Endothelial cell of umbilical vein (primary cell): ENCODE measurements at regions not wholly inside any gene's neighbourhood (a gene's known extent, or its start where the extent isn't known, plus 50 kb on each side); places are given as distances from the start of the nearest gene placed in this dataset.

Experiments used
- BruUV-seq: library from RNA; stranded (reverse); fragments of 400-500 nt; replicated peaks from 2 replicates; lab custom pipeline; 2021; lab: Mats Ljungman, UMichigan
- CTCF ChIA-PET: fragments of 300-600, 350-600 bp; sonication (Branson Sonifier 250); formaldehyde crosslinking; loops from one replicate; lab custom pipeline; 2021; ENCODE audit warnings: antibody characterized with exemption, inconsistent platforms; lab: Charles Lee
- POLR2A ChIA-PET: fragments of 300-600, 350-600 bp; sonication (Branson Sonifier 250); formaldehyde crosslinking; loops from one replicate; lab custom pipeline; 2021; ENCODE audit warnings: antibody characterized with exemption, inconsistent platforms; lab: Charles Lee
- DNase-seq: peaks from one replicate; pipeline ENCODE4 v3.0.0-alpha.2; 2011; ENCODE audit warnings: low read depth, low spot score
- FAIRE-seq: peaks from 2 replicates; lab custom pipeline; 2011; peaks lifted over from hg19 to GRCh38; lab: Jason Lieb, UNC
- H2AFZ ChIP-seq: 2 replicates; pipeline ENCODE4 v1.6.0; 2012; ENCODE audit warnings: low read depth, low read length, control low read depth, inconsistent platforms
- H3K27ac ChIP-seq: 2 replicates; pipeline ENCODE4 v1.5.1; 2011; ENCODE audit warnings: low read depth, mild to moderate bottlenecking, control low read depth, low read length, moderate library complexity; ENCODE audit not compliant: insufficient read depth
- H3K27me3 ChIP-seq, 2 experiments: 2 replicates each; pipeline versions ENCODE4 v1.6.0 to v1.6.1; 2011; ENCODE audit warnings: low read length in 2 of 2, mixed read lengths in 1 of 2; ENCODE audit not compliant: control insufficient read depth in 2 of 2, insufficient read depth in 2 of 2
- H3K36me3 ChIP-seq, 2 experiments: 2 replicates in 1 of 2; 3 replicates in 1 of 2; pipeline ENCODE4 v1.5.1; 2011; ENCODE audit warnings: low read length in 2 of 2, mild to moderate bottlenecking in 1 of 2, moderate library complexity in 1 of 2; ENCODE audit not compliant: control insufficient read depth in 2 of 2, insufficient read depth in 2 of 2; ENCODE audit errors: extremely low read depth in 1 of 2
- H3K4me1 ChIP-seq: 3 replicates; pipeline ENCODE4 v1.5.1; 2011; ENCODE audit warnings: mild to moderate bottlenecking, low read length; ENCODE audit not compliant: control insufficient read depth, insufficient read depth; ENCODE audit errors: extremely low read depth
- H3K4me2 ChIP-seq: 2 replicates; pipeline ENCODE4 v1.6.1; 2011; ENCODE audit warnings: low read length, control low read depth, mixed read lengths; ENCODE audit not compliant: insufficient read depth
- H3K4me3 ChIP-seq, 3 experiments: fragments of 200-600 bp in 1 of 3; sonication (generic), shearing (Covaris generic) in 1 of 3; replicated peaks in 1 of 3; 2 replicates each; pipeline ENCODE4 v1.5.1; 2011 to 2016; ENCODE audit warnings: control low read depth in 3 of 3, low read length in 3 of 3, mild to moderate bottlenecking in 2 of 3, inconsistent platforms in 1 of 3, low read depth in 1 of 3, moderate library complexity in 1 of 3; ENCODE audit not compliant: insufficient read depth in 1 of 3
- H3K79me2 ChIP-seq: 2 replicates; pipeline ENCODE4 v1.6.0; 2012; ENCODE audit warnings: low read length, inconsistent platforms; ENCODE audit not compliant: control insufficient read depth, insufficient read depth
- H3K9ac ChIP-seq: replicated peaks from 2 replicates; pipeline ENCODE3; 2011; ENCODE audit warnings: low read length, control low read depth; ENCODE audit not compliant: insufficient read depth; ENCODE audit errors: extremely low read depth
- H3K9me1 ChIP-seq: replicated peaks from 3 replicates; pipeline ENCODE4 v1.6.0; 2011; ENCODE audit warnings: mild to moderate bottlenecking, low read length; ENCODE audit not compliant: control insufficient read depth, insufficient read depth; ENCODE audit errors: extremely low read depth
- H3K9me3 ChIP-seq: replicated peaks from 2 replicates; pipeline ENCODE4 v1.5.1; 2012; ENCODE audit warnings: low read length, inconsistent platforms; ENCODE audit not compliant: control insufficient read depth, insufficient read depth
- H4K20me1 ChIP-seq: replicated peaks from 2 replicates; pipeline ENCODE3; 2011; ENCODE audit warnings: mild to moderate bottlenecking, low read length; ENCODE audit not compliant: control insufficient read depth, insufficient read depth; ENCODE audit errors: extremely low read depth
- EZH2 ChIP-seq: IDR thresholded peaks from 2 replicates; pipeline ENCODE4 v1.6.1; 2012; ENCODE audit warnings: borderline replicate concordance, low read depth, mild to moderate bottlenecking, moderate library complexity, low read length, inconsistent platforms; ENCODE audit not compliant: severe bottlenecking
- FOS ChIP-seq: IDR thresholded peaks from 2 replicates; pipeline ENCODE4 v1.6.1; 2011; ENCODE audit warnings: mild to moderate bottlenecking, low read length, moderate library complexity, borderline replicate concordance; ENCODE audit not compliant: insufficient read depth
- GATA2 ChIP-seq: IDR thresholded peaks from 2 replicates; pipeline ENCODE4 v1.7.0; 2011; ENCODE audit warnings: low read depth, mild to moderate bottlenecking, moderate library complexity, mixed read lengths, low read length; ENCODE audit not compliant: insufficient read length, insufficient read depth
- JUN ChIP-seq: IDR thresholded peaks from 2 replicates; pipeline ENCODE4 v1.6.1; 2011; ENCODE audit warnings: borderline replicate concordance, low read depth; ENCODE audit not compliant: insufficient read length, insufficient read depth
- MAX ChIP-seq: IDR thresholded peaks from 2 replicates; pipeline ENCODE4 v1.6.1; 2011; ENCODE audit not compliant: insufficient read depth, insufficient read length
- MYC ChIP-seq: IDR thresholded peaks from one replicate; pipeline ENCODE4 v1.6.1; 2011; ENCODE audit warnings: mild to moderate bottlenecking, low read depth, low read length
- POLR2A ChIP-seq: IDR thresholded peaks from 2 replicates; pipeline ENCODE4 v1.6.1; 2012; ENCODE audit warnings: low read depth, mild to moderate bottlenecking, control low read depth, low read length
- POLR2AphosphoS5 ChIP-seq: IDR thresholded peaks from 2 replicates; pipeline ENCODE4 v1.6.1; 2012; ENCODE audit warnings: low read depth, mild to moderate bottlenecking, control low read depth, low read length, moderate library complexity; ENCODE audit not compliant: insufficient read depth
- dilution Hi-C: fragments of 300-500 bp; cut with MboI; formaldehyde crosslinking; loops from one replicate; pipeline ENCODE4 v1.15.0; 2019; ENCODE audit warnings: low sequenced_read_pairs; ENCODE audit not compliant: extremely low pct_ligation_motif_present
- intact Hi-C: fragments of 100-400 bp; cut with micrococcal nuclease; formaldehyde crosslinking; loops from one replicate; pipeline ENCODE4 v1.10.0; 2022
- TF ChIP-seq, protein P1 (sequence below), 2 donors: IDR thresholded peaks; 1 replicate in 1 of 2; 2 replicates in 1 of 2; pipeline ENCODE4 v1.5.1; 2011; ENCODE audit warnings: low read length in 2 of 2, mild to moderate bottlenecking in 2 of 2, moderate library complexity in 2 of 2, control low read depth in 1 of 2, inconsistent platforms in 1 of 2, low read depth in 1 of 2; ENCODE audit not compliant: insufficient read depth in 1 of 2; ENCODE audit errors: extremely low read depth in 1 of 2

DNA sequence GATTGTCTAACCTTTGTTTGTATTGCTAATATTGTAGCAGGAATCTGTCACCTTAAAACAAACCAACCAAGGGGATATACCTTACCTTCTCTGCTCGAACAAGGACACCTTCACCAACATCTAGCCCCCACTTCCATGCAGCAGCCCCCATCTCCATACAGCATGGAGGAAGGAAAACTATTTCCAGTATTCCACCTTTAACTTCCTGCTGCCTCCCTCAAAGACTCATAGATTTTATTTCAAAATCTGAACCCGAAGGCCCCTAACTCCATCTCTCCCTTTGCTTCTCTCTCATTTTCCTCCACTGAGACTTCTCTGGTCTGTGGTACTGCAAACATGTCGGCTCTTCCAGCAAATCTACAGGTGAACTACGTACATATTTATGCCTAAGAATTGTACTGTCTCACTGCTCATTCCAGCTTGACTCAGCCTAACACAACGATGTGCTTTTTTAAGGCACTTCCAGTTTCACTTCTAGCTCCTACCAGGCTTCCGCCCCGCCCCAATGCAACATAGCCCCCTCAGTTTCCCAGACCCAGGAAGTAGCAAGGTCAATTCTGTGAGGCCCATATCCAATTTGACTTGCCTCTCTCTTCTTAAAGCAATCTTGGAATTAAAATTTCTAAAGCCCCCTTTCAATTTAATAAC lies 70.7 kb upstream of the RNF38 start:
- peak overlapping the region; percentile 46 for H2AFZ ChIP-seq
- no peaks in the 10 kb centered on the region for H3K36me3 ChIP-seq
- no TSS peak for BruUV-seq
- TF ChIP-seq JUN: no peak
- TF ChIP-seq, protein P1, sequence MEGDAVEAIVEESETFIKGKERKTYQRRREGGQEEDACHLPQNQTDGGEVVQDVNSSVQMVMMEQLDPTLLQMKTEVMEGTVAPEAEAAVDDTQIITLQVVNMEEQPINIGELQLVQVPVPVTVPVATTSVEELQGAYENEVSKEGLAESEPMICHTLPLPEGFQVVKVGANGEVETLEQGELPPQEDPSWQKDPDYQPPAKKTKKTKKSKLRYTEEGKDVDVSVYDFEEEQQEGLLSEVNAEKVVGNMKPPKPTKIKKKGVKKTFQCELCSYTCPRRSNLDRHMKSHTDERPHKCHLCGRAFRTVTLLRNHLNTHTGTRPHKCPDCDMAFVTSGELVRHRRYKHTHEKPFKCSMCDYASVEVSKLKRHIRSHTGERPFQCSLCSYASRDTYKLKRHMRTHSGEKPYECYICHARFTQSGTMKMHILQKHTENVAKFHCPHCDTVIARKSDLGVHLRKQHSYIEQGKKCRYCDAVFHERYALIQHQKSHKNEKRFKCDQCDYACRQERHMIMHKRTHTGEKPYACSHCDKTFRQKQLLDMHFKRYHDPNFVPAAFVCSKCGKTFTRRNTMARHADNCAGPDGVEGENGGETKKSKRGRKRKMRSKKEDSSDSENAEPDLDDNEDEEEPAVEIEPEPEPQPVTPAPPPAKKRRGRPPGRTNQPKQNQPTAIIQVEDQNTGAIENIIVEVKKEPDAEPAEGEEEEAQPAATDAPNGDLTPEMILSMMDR (IDR thresholded peaks at IDR 0.05; ENCODE audit: extremely low read depth in 1 of 2, insufficient read depth in 1 of 2, low read depth in 1 of 2, low read length in 2 of 2): no peak
- no peak for TF ChIP-seq GATA2
- TF ChIP-seq MYC: no peak
- no peak for TF ChIP-seq POLR2AphosphoS5
- no peak for TF ChIP-seq FOS
- no peak for TF ChIP-seq MAX
- no peak for TF ChIP-seq EZH2
- TF ChIP-seq POLR2A: no peak
- FAIRE-seq (peak; percentile 86), DNase-seq (peak; percentile 65)
- H3K27ac ChIP-seq: peak overlapping the region; percentile 15
- no peaks in the 10 kb centered on the region for H3K27me3 ChIP-seq
- H3K79me2 ChIP-seq: peaks cover 42% of the 10 kb centered on the region
- H3K9ac ChIP-seq: peak overlapping the region; percentile 32
- H3K9me1 ChIP-seq: no peaks in the 10 kb centered on the region
- peaks cover 15% of the 10 kb centered on the region for H3K4me1 ChIP-seq
- peak overlapping the region; percentile 88 for H3K4me2 ChIP-seq
- H3K4me3 ChIP-seq: peak overlapping the region in 2 of 3 experiments; percentile 23 to 56
- no peaks in the 10 kb centered on the region for H4K20me1 ChIP-seq
- ChIA-PET CTCF (interaction anchor here (0.7 to 2.1 kb wide), 5 partner anchors 8 to 64 kb away, joined by 3 to 11 read pairs (median 6); no protein-coding TSS in a partner anchor), POLR2A (no interaction called here)
- no peaks in the 10 kb centered on the region for H3K9me3 ChIP-seq
- intact Hi-C loops (no loop called here), dilution Hi-C loops (no loop called here)
